HG02798 (cell line): ENCODE measurements at regions not wholly inside any gene's neighbourhood (a gene's known extent, or its start where the extent isn't known, plus 50 kb on each side); places are given as distances from the start of the nearest gene placed in this dataset.

ENCODE experiments used
- ATAC-seq: cut with Tn5 transposase; IDR thresholded peaks from one replicate; pipeline ENCODE4 v1.9.1; 2021; ENCODE audit warnings: mild to moderate bottlenecking; ENCODE audit not compliant: unreplicated experiment, poor library complexity

DNA sequence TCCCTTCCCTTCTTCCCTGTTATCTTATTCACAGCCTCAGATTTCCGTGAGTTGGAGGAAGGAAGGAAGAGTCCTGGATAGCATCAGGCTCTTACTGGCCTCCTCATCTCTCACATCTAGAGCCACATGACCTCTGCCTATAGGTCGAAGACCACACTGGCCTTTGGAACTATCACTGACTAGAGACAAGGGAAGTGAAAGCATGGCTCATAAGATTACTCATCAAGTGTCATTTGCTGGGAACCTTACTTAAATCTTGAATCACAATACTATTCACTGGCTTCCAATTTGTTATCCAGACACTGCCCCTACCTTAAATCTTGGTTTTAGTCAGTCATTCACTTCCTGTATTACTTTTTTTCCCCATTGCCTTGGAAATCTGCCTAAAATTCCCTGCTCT lies 61.6 kb upstream of the MTMR8 start:
- peak; percentile 64 for ATAC-seq

DNA sequence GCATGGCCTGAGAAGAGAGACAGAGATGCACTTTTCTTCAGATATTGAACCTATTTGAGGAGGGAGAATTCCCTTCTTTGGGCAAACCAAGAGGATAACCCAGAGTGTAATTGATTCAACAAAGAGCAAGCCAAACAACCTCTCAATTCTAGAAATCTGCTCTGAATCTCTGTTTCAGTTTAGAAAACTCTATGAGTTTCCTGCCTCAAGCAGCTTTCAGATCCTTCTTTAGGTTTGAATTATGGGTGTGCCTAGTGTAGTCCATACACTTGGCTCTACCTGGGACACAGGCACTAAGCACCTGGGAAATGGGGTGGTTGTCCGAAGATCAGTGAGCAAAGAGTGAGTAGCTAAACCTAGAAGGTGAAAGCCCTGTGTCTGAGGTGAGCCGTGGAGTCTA lies 52.0 kb upstream of the MTMR8 start:
- no peak for ATAC-seq
